Bronchial epithelial cell (primary cell): ENCODE measurements at regions not wholly inside any gene's neighbourhood (a gene's known extent, or its start where the extent isn't known, plus 50 kb on each side); places are given as distances from the start of the nearest gene placed in this dataset.

Experiments
- DNase-seq: peaks from one replicate; pipeline ENCODE4 v3.0.0-alpha.2; 2010; ENCODE audit warnings: low read depth
- FAIRE-seq: peaks from 2 replicates; lab custom pipeline; 2011; peaks lifted over from hg19 to GRCh38; lab: Jason Lieb, UNC
- H3K27me3 ChIP-seq: 2 replicates; pipeline ENCODE4 v1.5.1; 2011; ENCODE audit warnings: low read length; ENCODE audit not compliant: control insufficient read depth, insufficient read depth
- H3K36me3 ChIP-seq: 2 replicates; pipeline ENCODE4 v1.5.1; 2011; ENCODE audit warnings: low read length; ENCODE audit not compliant: control insufficient read depth, insufficient read depth
- H3K4me3 ChIP-seq: 2 replicates; pipeline ENCODE4 v1.5.1; 2011; ENCODE audit warnings: mild to moderate bottlenecking, low read depth, low read length, control low read depth
- TF ChIP-seq, protein P1 (sequence below): IDR thresholded peaks from 2 replicates; pipeline ENCODE4 v1.5.1; 2011; ENCODE audit warnings: mild to moderate bottlenecking, moderate library complexity, low read length, control low read depth, inconsistent platforms; ENCODE audit not compliant: insufficient read depth, severe bottlenecking

DNA sequence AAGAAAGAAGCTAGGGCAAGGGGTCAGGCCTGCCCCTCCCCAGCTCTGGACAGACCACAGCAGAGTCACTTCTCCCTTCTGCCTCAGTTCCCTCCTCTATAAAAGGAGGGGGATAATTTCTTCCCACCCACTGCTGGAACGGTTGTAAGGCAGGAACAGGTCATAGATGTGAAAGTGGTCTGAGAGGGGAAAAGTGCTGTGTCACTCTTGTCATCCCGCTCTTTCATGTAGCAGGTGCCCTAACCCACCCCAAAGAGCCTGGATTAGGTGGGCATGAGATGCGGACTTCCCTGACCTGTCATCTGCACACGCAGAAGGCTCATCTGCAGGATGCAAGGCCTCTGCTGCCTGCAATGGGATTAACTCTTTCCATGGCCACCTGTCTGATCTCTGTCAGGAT is 218.2 kb upstream of the LRFN2 start:
- Histone ChIP-seq H3K36me3 (no peaks in the 10 kb centered on the region), H3K4me3 (no peak overlapping the region), H3K27me3 (no peaks in the 10 kb centered on the region)
- no peak for FAIRE-seq
- TF ChIP-seq, protein P1, sequence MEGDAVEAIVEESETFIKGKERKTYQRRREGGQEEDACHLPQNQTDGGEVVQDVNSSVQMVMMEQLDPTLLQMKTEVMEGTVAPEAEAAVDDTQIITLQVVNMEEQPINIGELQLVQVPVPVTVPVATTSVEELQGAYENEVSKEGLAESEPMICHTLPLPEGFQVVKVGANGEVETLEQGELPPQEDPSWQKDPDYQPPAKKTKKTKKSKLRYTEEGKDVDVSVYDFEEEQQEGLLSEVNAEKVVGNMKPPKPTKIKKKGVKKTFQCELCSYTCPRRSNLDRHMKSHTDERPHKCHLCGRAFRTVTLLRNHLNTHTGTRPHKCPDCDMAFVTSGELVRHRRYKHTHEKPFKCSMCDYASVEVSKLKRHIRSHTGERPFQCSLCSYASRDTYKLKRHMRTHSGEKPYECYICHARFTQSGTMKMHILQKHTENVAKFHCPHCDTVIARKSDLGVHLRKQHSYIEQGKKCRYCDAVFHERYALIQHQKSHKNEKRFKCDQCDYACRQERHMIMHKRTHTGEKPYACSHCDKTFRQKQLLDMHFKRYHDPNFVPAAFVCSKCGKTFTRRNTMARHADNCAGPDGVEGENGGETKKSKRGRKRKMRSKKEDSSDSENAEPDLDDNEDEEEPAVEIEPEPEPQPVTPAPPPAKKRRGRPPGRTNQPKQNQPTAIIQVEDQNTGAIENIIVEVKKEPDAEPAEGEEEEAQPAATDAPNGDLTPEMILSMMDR: no peak
- no peak for DNase-seq

DNA sequence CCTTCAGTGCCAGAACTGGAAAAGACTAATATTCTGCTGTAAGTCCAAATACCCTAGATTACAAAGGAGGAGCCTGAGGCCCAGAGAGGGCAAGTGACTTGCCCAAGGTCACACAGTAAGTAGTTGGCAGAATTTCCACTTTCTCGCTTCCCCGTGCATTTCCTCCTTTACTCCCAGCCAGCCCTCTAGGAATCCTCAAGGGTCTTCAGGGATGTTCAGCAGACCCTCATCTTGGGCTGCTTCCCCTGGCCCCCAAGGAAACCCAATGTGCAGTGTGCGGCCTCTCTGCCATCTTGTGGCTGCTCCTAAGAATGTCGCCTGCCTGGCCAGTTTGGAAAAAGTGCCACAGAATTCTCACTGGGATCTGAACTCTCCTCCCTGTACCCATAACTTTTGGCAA is 217.7 kb upstream of the LRFN2 start:
- Histone ChIP-seq H3K4me3 (no peak overlapping the region), H3K27me3 (no peaks in the 10 kb centered on the region), H3K36me3 (no peaks in the 10 kb centered on the region)
- FAIRE-seq (no peak), DNase-seq (no peak)
- TF ChIP-seq, protein P1: peak; percentile 24

DNA sequence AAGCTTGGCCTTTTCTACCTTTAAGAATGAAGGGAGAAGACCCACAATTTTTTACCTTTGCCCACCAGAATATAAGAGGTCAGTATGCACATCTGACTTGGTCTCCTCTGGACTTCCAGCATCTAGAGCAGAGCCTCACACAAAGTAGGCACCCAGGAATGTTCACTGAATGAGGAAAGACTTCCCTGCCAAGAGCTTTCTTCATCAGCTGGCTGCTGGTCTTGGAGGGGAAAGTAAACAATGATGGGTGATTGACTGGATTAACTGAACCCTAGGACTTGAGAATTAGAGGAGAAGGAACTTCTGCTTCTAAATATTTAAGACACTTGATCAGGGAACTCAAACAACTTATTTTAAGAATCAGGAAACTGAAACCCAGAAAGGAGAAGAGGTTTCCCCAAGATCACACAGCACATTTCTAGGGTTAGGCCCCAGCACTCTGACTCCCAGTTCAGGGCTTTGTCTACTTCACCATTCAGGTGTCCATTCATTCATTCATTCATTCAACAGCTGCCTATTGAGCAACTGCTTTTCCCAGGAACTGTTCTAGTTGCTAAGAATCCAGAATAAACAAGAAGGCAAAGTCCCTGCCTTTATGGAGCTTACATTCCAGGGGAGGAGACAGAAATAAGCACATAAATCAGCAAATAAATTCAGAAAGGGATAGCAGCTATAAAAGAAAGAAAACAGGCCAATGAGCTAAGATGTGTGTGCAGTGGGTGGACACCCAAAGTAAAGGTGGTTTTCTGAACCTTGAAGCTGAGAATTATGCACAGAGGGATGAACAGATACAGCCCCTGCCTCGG is 216.9 kb upstream of the LRFN2 start:
- FAIRE-seq: no peak
- TF ChIP-seq, protein P1: no peak
- no peaks in the 10 kb centered on the region for H3K27me3 ChIP-seq

DNA sequence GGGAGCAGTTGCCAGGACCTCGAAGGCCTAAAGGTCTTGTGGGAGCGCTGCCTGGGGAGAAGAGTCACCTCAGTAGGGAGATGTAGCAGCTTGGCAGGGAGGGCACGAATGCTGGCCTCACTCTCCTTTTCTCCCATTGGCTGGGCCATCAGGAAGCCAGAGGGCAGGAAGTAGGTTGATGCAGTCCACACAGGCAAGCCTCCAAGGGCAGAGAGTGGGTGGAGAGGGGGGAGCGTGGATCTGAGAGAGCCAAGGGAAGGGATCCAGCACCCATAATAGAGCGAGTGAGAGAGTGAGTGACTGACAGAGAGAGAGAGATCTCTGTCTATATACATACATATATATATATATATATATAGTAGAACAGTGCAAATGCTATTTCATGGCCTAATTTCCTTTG is 215.3 kb upstream of the LRFN2 start:
- FAIRE-seq (no peak), DNase-seq (no peak)
- TF ChIP-seq, protein P1: no peak
- H3K36me3 ChIP-seq: no peaks in the 10 kb centered on the region
- H3K27me3 ChIP-seq: no peaks in the 10 kb centered on the region
- no peak overlapping the region for H3K4me3 ChIP-seq

More for the DNA sequence above, 216.9 kb upstream of the LRFN2 start:
- DNase-seq: no peak
- Histone ChIP-seq H3K36me3 (no peaks in the 10 kb centered on the region), H3K4me3 (no peak overlapping the region)

DNA sequence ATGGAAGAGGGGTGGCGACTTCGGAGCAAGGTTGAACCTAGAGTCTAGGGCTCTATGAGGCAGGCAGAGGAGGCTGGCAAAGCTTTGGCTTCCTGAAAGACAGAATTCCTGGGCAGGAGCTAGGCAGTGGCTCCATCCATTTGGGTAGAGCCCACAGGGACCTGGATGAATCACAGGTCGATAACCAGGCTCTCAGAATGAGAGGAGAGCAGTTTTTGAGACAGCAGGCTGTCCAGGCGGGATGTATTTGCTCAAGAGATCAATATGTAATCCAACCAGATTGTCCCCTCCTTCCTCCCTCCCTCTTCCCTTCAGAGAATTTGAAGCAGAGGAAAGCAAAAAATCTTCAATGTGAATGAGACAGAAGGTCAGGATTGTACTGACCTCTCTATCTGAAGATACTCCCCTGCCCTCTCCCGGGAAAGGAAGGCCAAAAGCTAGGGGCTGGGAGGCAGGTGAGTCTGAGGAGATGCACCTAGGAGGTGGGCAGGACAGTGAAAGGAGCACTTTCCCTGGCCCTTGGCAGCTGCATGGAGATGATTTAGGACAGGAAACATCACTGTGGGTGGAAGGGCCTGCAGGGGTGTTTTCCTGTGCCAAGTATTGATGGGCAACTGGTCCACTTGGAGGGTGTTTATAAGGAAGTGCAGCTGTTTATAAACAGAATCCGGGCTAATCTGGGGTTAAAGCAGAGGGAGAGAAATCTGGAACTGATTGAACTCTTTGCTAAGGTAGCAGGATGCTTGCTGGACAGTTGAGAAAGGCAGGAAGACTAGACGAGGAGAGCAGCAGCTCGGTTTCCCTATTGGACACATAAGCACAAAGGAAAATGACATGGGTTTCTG is 212.4 kb upstream of the LRFN2 start:
- peaks cover 3% of the 10 kb centered on the region for H3K27me3 ChIP-seq
- no peaks in the 10 kb centered on the region for H3K36me3 ChIP-seq
- TF ChIP-seq, protein P1: no peak
- no peak overlapping the region for H3K4me3 ChIP-seq
- DNase-seq (no peak), FAIRE-seq (peak; percentile 36)
